ENCODE measurements at regions not wholly inside any gene's neighbourhood (a gene's known extent, or its start where the extent isn't known, plus 50 kb on each side); places are given as distances from the start of the nearest gene placed in this dataset.

DNA sequence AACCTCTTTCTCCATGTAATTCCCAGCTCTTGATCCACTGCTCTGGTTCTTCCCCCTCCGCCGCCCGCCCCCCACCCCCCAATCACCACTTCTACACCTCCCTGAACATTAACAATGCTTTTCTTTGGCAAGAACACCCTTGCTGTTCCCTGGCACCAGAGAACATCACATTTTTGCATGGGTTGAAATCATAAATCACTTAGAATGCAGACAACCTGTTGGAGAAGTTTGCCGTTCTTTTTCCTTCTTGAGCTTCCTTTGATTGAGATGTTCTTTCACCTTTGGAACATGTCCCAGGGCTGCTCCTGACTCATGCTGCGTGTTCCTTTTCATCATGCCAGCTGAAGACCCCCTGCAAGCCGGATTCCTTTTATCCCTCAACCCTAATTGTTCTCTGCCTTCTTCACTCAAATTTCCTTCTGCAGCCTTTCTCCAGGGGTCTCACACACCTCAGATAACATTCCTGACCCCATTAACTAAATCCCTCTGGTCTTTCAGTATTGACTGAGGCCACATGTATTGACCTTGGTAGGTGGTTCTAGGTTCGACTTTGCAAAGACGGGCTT, 294.1 kb upstream of the TMPO start:
- Histone ChIP-seq H3K27me3 (ENCODE audit: insufficient read depth, poor library complexity, severe bottlenecking) (no peaks in the 10 kb centered on the region), H3K27ac (replicated peaks) (no peak overlapping the region), H3K4me3 (replicated peaks; ENCODE audit: insufficient read depth, low read length) (no peak overlapping the region)
- TF ChIP-seq POLR2AphosphoS5 (IDR thresholded peaks at IDR 0.05; ENCODE audit: low read depth) (no peak), GABPA (IDR thresholded peaks at IDR 0.05; ENCODE audit: low read depth) (no peak), SPI1 (IDR thresholded peaks at IDR 0.05; ENCODE audit: borderline replicate concordance, low read depth) (no peak)
- TF ChIP-seq, protein P1, sequence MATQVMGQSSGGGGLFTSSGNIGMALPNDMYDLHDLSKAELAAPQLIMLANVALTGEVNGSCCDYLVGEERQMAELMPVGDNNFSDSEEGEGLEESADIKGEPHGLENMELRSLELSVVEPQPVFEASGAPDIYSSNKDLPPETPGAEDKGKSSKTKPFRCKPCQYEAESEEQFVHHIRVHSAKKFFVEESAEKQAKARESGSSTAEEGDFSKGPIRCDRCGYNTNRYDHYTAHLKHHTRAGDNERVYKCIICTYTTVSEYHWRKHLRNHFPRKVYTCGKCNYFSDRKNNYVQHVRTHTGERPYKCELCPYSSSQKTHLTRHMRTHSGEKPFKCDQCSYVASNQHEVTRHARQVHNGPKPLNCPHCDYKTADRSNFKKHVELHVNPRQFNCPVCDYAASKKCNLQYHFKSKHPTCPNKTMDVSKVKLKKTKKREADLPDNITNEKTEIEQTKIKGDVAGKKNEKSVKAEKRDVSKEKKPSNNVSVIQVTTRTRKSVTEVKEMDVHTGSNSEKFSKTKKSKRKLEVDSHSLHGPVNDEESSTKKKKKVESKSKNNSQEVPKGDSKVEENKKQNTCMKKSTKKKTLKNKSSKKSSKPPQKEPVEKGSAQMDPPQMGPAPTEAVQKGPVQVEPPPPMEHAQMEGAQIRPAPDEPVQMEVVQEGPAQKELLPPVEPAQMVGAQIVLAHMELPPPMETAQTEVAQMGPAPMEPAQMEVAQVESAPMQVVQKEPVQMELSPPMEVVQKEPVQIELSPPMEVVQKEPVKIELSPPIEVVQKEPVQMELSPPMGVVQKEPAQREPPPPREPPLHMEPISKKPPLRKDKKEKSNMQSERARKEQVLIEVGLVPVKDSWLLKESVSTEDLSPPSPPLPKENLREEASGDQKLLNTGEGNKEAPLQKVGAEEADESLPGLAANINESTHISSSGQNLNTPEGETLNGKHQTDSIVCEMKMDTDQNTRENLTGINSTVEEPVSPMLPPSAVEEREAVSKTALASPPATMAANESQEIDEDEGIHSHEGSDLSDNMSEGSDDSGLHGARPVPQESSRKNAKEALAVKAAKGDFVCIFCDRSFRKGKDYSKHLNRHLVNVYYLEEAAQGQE (IDR thresholded peaks at IDR 0.05; ENCODE audit: insufficient replicate concordance, low read depth) = no peak
- TF ChIP-seq, protein P2, sequence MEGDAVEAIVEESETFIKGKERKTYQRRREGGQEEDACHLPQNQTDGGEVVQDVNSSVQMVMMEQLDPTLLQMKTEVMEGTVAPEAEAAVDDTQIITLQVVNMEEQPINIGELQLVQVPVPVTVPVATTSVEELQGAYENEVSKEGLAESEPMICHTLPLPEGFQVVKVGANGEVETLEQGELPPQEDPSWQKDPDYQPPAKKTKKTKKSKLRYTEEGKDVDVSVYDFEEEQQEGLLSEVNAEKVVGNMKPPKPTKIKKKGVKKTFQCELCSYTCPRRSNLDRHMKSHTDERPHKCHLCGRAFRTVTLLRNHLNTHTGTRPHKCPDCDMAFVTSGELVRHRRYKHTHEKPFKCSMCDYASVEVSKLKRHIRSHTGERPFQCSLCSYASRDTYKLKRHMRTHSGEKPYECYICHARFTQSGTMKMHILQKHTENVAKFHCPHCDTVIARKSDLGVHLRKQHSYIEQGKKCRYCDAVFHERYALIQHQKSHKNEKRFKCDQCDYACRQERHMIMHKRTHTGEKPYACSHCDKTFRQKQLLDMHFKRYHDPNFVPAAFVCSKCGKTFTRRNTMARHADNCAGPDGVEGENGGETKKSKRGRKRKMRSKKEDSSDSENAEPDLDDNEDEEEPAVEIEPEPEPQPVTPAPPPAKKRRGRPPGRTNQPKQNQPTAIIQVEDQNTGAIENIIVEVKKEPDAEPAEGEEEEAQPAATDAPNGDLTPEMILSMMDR (IDR thresholded peaks at IDR 0.05; ENCODE audit: insufficient read depth, low read length) = no peak
- DNase-seq (ENCODE audit: low read depth in 1 of 2, low spot score in 1 of 2) = no peak

DNA sequence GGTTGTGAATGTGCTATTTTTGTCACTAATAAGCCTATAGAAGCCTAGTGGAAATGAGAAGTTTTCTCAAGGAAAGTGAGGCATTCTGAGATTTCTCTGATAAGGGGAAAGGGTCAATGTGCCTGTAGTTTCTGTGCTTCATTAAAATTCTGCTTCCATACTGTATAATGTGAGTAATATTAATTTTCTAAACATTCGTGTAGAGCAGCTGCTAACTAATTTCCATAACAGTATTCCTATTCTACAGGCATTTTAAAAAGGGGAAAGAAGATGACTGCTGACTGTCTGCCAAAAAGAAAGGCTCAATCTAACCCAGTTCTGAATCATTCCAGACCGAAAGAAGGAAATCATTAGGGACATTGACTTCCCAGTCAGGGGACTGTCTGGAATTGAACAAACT, 293.3 kb upstream of the TMPO start:
- no peaks in the 10 kb centered on the region for H3K27me3 ChIP-seq (ENCODE audit: insufficient read depth, poor library complexity, severe bottlenecking)
- H3K4me3 ChIP-seq (replicated peaks; ENCODE audit: insufficient read depth, low read length) = no peak overlapping the region
- H3K27ac ChIP-seq (replicated peaks) = no peak overlapping the region
- no peak for DNase-seq (ENCODE audit: low read depth in 1 of 2, low spot score in 1 of 2)
- no peak for TF ChIP-seq POLR2AphosphoS5 (IDR thresholded peaks at IDR 0.05; ENCODE audit: low read depth)
- TF ChIP-seq GABPA (IDR thresholded peaks at IDR 0.05; ENCODE audit: low read depth) = no peak
- TF ChIP-seq, protein P2 (IDR thresholded peaks at IDR 0.05; ENCODE audit: insufficient read depth, low read length) = no peak
- TF ChIP-seq SPI1 (IDR thresholded peaks at IDR 0.05; ENCODE audit: borderline replicate concordance, low read depth) = no peak

DNA sequence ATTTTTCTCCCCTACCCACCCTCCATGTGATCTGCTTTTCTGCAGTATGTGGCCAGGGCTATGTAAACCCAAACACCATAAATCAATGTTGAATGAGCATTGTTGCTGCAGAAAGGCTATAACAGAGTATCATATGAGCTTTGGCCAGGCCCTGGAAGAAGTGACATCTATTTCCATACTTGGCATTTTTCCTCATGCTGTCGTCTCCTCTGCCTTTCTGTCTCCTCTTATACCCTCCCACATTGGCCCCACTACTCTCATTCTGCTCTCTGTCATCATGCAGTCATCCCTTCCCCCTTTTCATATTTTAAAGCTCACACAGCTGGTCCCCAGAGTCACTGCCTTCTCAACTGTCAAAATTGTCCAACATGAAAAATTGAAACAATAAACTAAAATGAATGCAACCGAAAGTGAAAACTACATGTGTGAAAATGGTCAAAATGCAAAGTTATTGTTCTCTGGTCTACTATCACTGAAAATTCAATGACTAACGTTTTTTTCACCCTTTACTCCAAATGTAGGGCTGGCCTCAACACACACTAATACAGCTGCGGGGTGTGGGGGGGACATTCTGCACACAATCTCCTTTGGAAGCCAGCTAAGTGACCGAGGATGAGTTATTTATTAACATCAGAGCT, 290.7 kb upstream of the TMPO start:
- no peaks in the 10 kb centered on the region for H3K27me3 ChIP-seq (ENCODE audit: insufficient read depth, poor library complexity, severe bottlenecking)
- H3K4me3 ChIP-seq (replicated peaks; ENCODE audit: insufficient read depth, low read length) = no peak overlapping the region
- TF ChIP-seq, protein P2 (IDR thresholded peaks at IDR 0.05; ENCODE audit: insufficient read depth, low read length) = no peak
- no peak for TF ChIP-seq POLR2AphosphoS5 (IDR thresholded peaks at IDR 0.05; ENCODE audit: low read depth)
- no peak for TF ChIP-seq GABPA (IDR thresholded peaks at IDR 0.05; ENCODE audit: low read depth)
- no peak for TF ChIP-seq SPI1 (IDR thresholded peaks at IDR 0.05; ENCODE audit: borderline replicate concordance, low read depth)
- TF ChIP-seq, protein P1 (IDR thresholded peaks at IDR 0.05; ENCODE audit: insufficient replicate concordance, low read depth) = no peak
- DNase-seq (ENCODE audit: low read depth in 1 of 2, low spot score in 1 of 2) = no peak
- no peak overlapping the region for H3K27ac ChIP-seq (replicated peaks)

Data from HL-60 (cell line).